ENCODE measurements at regions not wholly inside any gene's neighbourhood (a gene's known extent, or its start where the extent isn't known, plus 50 kb on each side); places are given as distances from the start of the nearest gene placed in this dataset.

DNA sequence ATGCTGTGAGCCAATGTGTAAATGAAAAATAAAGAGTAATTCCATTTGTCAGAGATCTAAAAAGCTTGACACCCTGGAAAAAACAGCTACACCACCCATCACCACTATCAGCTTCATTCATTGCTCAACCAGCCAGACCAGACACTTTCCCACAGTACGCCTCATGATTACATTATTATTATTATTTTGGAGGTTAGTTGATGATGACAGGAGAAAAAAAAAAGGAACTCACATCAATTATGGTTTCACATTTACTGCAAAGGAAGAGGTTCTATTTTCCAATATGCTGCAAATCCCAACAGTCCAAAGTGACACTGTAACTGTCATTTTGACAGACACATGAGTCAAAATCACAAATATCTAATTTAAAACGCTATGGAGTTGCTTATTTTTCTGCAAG is 134.7 kb upstream of the TSC22D2 start (continued):
- TF ChIP-seq, protein P1, sequence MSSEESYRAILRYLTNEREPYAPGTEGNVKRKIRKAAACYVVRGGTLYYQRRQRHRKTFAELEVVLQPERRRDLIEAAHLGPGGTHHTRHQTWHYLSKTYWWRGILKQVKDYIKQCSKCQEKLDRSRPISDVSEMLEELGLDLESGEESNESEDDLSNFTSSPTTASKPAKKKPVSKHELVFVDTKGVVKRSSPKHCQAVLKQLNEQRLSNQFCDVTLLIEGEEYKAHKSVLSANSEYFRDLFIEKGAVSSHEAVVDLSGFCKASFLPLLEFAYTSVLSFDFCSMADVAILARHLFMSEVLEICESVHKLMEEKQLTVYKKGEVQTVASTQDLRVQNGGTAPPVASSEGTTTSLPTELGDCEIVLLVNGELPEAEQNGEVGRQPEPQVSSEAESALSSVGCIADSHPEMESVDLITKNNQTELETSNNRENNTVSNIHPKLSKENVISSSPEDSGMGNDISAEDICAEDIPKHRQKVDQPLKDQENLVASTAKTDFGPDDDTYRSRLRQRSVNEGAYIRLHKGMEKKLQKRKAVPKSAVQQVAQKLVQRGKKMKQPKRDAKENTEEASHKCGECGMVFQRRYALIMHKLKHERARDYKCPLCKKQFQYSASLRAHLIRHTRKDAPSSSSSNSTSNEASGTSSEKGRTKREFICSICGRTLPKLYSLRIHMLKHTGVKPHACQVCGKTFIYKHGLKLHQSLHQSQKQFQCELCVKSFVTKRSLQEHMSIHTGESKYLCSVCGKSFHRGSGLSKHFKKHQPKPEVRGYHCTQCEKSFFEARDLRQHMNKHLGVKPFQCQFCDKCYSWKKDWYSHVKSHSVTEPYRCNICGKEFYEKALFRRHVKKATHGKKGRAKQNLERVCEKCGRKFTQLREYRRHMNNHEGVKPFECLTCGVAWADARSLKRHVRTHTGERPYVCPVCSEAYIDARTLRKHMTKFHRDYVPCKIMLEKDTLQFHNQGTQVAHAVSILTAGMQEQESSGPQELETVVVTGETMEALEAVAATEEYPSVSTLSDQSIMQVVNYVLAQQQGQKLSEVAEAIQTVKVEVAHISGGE (CRISPR knock-in tag; IDR thresholded peaks at IDR 0.05), result no peak
- no peak for TF ChIP-seq ZBED1 (IDR thresholded peaks at IDR 0.05; ENCODE audit: borderline replicate concordance)

DNA sequence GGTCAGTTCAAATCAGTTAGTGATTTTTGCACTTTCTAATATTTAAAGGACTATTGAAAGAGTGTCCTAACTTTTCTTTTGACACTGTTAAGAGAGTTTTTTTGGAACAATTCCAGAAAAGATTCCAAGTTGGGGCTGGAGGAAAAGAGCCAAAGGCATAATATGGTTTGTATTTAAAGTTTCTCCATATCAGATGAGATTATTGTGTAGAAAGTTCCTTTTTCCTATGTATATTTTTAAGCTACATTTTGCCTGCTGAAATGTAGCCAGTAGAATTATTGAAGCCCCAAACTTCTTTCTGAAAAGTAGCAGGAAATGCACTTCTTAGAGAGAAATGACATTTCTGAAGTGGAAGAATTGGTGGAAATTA is 136.5 kb upstream of the TSC22D2 start:
- DNase-seq (ENCODE audit: low read depth, low spot score) (no peak), FAIRE-seq (no peak), ATAC-seq (no peak)
- Histone ChIP-seq H3K27me3 (replicated peaks in 1 of 2; ENCODE audit: control insufficient read depth in 2 of 2, insufficient read depth in 2 of 2, low read length in 1 of 2) (no peaks in the 10 kb centered on the region), H3K27ac (ENCODE audit: control insufficient read depth, insufficient read depth) (no peak overlapping the region), H3K4me2 (ENCODE audit: control insufficient read depth, insufficient read depth) (no peak overlapping the region), H3K9me3 (replicated peaks; ENCODE audit: control insufficient read depth, insufficient read depth, low read length) (no peaks in the 10 kb centered on the region), H3K4me3 (no peak overlapping the region), H3K79me2 (ENCODE audit: control insufficient read depth, insufficient read depth, low read length) (no peaks in the 10 kb centered on the region), H4K20me1 (ENCODE audit: control insufficient read depth, insufficient read depth) (no peaks in the 10 kb centered on the region), H3K9ac (ENCODE audit: control insufficient read depth, insufficient read depth, low read length) (no peak overlapping the region), H3K4me1 (ENCODE audit: control insufficient read depth, insufficient read depth, low read length) (no peaks in the 10 kb centered on the region), H2AFZ (ENCODE audit: control insufficient read depth, low read depth, low read length) (no peak overlapping the region), H3K36me3 (ENCODE audit: control insufficient read depth in 2 of 2, insufficient read depth in 2 of 2, low read length in 1 of 2) (no peaks in the 10 kb centered on the region)
- POLR2A ChIA-PET, result no interaction called here
- BruUV-seq (replicated peaks), result no TSS peak
- no peak for TF ChIP-seq SP1 (IDR thresholded peaks at IDR 0.05; ENCODE audit: low read depth, low read length)
- no peak for TF ChIP-seq EED (IDR thresholded peaks at IDR 0.05; ENCODE audit: low read depth)
- TF ChIP-seq, protein P2, sequence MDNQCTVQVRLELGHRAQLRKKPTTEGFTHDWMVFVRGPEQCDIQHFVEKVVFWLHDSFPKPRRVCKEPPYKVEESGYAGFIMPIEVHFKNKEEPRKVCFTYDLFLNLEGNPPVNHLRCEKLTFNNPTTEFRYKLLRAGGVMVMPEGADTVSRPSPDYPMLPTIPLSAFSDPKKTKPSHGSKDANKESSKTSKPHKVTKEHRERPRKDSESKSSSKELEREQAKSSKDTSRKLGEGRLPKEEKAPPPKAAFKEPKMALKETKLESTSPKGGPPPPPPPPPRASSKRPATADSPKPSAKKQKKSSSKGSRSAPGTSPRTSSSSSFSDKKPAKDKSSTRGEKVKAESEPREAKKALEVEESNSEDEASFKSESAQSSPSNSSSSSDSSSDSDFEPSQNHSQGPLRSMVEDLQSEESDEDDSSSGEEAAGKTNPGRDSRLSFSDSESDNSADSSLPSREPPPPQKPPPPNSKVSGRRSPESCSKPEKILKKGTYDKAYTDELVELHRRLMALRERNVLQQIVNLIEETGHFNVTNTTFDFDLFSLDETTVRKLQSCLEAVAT (IDR thresholded peaks at IDR 0.05), result no peak
- no peak for TF ChIP-seq TCF7 (IDR thresholded peaks at IDR 0.05; ENCODE audit: borderline replicate concordance)
- TF ChIP-seq SIX5 (IDR thresholded peaks at IDR 0.05; ENCODE audit: low read depth, low read length, severe bottlenecking), result no peak
- TF ChIP-seq POLR2A (IDR thresholded peaks at IDR 0.05; ENCODE audit: low read depth, low read length), result no peak
- TF ChIP-seq SRF (IDR thresholded peaks at IDR 0.05; ENCODE audit: low read depth in 2 of 2, low read length in 2 of 2), result no peak
- RAD21 ChIA-PET (ENCODE audit: unreplicated experiment), result interaction anchor here (1.3 kb wide), 1 partner anchor 32 kb away, joined by 3 read pairs; no protein-coding TSS in a partner anchor
- in situ Hi-C loops (cut with MboI) (no loop called here), intact Hi-C loops (cut with micrococcal nuclease; ENCODE audit: unreplicated experiment) (no loop called here)
- SMC1A ChIA-PET (ENCODE audit: uncharacterized antibody, unreplicated experiment), result interaction anchor here (0.7 to 1.2 kb wide), 3 partner anchors 10 to 248 kb away, joined by 3 read pairs; no protein-coding TSS in a partner anchor
- CTCF ChIA-PET, result no interaction called here
